Ishikawa (cell line): ENCODE measurements at regions not wholly inside any gene's neighbourhood (a gene's known extent, or its start where the extent isn't known, plus 50 kb on each side); places are given as distances from the start of the nearest gene placed in this dataset.

ENCODE experiments used
- CEBPB ChIP-seq: IDR thresholded peaks from 2 replicates; pipeline ENCODE4 v1.6.1; 2012
- CREB1 ChIP-seq: IDR thresholded peaks from 2 replicates; pipeline ENCODE4 v1.6.1; 2012; ENCODE audit warnings: low read depth
- EGR1 ChIP-seq: IDR thresholded peaks from 2 replicates; pipeline ENCODE4 v1.6.1; 2012
- EP300 ChIP-seq: IDR thresholded peaks from 2 replicates; pipeline ENCODE4 v1.6.1; 2012; ENCODE audit warnings: borderline replicate concordance
- FOXM1 ChIP-seq: IDR thresholded peaks from 2 replicates; pipeline ENCODE4 v1.6.1; 2012; ENCODE audit warnings: low read depth, borderline replicate concordance
- NFIC ChIP-seq: IDR thresholded peaks from 2 replicates; pipeline ENCODE4 v1.6.1; 2012
- RAD21 ChIP-seq: IDR thresholded peaks from 2 replicates; pipeline ENCODE4 v1.6.1; 2012; ENCODE audit warnings: low read depth
- TAF1 ChIP-seq: IDR thresholded peaks from 2 replicates; pipeline ENCODE4 v1.6.1; 2012; ENCODE audit warnings: low read depth, mild to moderate bottlenecking
- TCF12 ChIP-seq: IDR thresholded peaks from 2 replicates; pipeline ENCODE4 v1.6.1; 2012; ENCODE audit warnings: low read depth
- TEAD4 ChIP-seq: IDR thresholded peaks from 2 replicates; pipeline ENCODE4 v1.6.1; 2012
- YY1 ChIP-seq: IDR thresholded peaks from 2 replicates; pipeline ENCODE4 v1.6.1; 2012; ENCODE audit warnings: low read depth
- ZBTB7A ChIP-seq: IDR thresholded peaks from 2 replicates; pipeline ENCODE4 v1.6.1; 2012; ENCODE audit warnings: low read depth
- TF ChIP-seq, protein P1 (sequence below): IDR thresholded peaks from 2 replicates; pipeline ENCODE4 v1.6.1; 2012
- TF ChIP-seq, protein P2 (sequence below): IDR thresholded peaks from 2 replicates; pipeline ENCODE4 v1.6.1; 2012
- TF ChIP-seq, protein P3 (sequence below): IDR thresholded peaks from 2 replicates; pipeline ENCODE4 v1.6.1; 2012; ENCODE audit warnings: low read depth, mild to moderate bottlenecking

DNA sequence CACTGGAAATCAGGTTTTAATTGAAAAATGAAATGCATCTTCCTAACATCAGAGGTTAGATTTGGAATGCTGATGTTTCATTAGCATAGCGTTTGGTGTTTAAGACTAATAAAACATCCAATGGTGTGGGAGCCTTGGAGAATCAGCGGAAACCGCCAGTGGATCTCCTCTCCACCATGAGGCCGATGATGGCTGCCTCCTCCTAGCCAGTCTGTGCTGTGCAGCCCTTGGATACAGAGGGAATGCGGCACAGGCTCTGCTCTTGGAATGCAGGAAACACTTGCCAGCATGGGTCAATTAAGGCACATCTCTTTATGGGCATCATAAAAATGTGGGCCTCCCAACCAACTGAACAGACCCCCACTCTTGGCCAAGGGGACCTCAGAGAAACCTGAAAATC, 259.9 kb downstream of the GLRX3 start:
- TF ChIP-seq TCF12 (no peak), EP300 (no peak), TAF1 (no peak), EGR1 (no peak), TEAD4 (no peak), RAD21 (no peak), CEBPB (no peak), FOXM1 (no peak), YY1 (no peak), CREB1 (no peak), ZBTB7A (no peak), NFIC (no peak)
- TF ChIP-seq, protein P1, sequence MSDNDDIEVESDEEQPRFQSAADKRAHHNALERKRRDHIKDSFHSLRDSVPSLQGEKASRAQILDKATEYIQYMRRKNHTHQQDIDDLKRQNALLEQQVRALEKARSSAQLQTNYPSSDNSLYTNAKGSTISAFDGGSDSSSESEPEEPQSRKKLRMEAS = no peak
- TF ChIP-seq, protein P2, sequence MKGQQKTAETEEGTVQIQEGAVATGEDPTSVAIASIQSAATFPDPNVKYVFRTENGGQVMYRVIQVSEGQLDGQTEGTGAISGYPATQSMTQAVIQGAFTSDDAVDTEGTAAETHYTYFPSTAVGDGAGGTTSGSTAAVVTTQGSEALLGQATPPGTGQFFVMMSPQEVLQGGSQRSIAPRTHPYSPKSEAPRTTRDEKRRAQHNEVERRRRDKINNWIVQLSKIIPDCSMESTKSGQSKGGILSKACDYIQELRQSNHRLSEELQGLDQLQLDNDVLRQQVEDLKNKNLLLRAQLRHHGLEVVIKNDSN = no peak
- TF ChIP-seq, protein P3, sequence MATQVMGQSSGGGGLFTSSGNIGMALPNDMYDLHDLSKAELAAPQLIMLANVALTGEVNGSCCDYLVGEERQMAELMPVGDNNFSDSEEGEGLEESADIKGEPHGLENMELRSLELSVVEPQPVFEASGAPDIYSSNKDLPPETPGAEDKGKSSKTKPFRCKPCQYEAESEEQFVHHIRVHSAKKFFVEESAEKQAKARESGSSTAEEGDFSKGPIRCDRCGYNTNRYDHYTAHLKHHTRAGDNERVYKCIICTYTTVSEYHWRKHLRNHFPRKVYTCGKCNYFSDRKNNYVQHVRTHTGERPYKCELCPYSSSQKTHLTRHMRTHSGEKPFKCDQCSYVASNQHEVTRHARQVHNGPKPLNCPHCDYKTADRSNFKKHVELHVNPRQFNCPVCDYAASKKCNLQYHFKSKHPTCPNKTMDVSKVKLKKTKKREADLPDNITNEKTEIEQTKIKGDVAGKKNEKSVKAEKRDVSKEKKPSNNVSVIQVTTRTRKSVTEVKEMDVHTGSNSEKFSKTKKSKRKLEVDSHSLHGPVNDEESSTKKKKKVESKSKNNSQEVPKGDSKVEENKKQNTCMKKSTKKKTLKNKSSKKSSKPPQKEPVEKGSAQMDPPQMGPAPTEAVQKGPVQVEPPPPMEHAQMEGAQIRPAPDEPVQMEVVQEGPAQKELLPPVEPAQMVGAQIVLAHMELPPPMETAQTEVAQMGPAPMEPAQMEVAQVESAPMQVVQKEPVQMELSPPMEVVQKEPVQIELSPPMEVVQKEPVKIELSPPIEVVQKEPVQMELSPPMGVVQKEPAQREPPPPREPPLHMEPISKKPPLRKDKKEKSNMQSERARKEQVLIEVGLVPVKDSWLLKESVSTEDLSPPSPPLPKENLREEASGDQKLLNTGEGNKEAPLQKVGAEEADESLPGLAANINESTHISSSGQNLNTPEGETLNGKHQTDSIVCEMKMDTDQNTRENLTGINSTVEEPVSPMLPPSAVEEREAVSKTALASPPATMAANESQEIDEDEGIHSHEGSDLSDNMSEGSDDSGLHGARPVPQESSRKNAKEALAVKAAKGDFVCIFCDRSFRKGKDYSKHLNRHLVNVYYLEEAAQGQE = no peak

DNA sequence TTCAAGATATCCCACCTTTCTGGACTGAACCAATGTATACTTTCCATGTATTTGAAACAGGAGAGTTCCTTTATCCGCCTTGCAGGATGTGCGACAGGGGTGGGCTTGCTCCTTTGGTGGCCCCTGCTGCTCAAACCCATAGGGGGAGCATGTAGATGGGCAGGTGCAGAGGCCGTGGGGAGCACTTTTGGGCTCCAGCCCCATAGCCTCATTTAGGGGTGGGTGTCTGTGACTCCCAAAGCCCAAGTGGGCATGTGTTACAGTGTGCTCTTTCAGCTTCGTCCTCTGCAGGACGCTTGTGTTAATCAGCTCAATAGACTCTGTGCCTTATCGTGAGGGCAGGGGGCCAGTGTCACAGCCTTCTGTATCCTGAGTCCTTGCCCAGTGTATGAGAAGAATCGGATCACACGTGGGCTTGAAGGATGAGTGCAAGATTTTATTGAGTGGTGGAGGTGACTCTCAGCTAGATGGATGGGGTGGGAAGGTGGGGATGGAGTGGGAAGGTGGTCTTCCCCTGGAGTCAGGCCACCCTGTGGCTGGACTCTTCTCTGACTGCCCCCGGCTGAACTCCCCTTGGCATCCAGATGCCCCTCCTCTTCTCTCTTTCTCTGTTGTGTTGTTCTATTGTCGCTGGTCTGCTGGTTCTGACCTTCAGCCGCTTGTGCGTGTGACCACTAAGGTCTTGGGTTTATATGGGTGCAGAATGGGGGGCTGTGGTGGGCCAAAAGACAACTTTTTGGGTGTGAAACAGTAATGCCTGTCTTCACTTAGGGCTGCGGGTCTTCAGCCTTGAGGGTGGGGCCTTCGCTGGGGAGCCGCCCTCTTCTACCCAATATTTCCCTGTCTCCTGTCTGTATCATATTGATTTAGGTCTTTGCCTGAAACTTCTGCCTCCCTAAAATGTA, 262.2 kb downstream of the GLRX3 start:
- no peak for TF ChIP-seq TAF1
- TF ChIP-seq EGR1 = no peak
- TF ChIP-seq FOXM1 = no peak
- no peak for TF ChIP-seq NFIC
- no peak for TF ChIP-seq ZBTB7A
- no peak for TF ChIP-seq RAD21
- no peak for TF ChIP-seq EP300
- TF ChIP-seq, protein P3 = no peak
- TF ChIP-seq, protein P2 = no peak
- no peak for TF ChIP-seq TCF12
- no peak for TF ChIP-seq CEBPB
- TF ChIP-seq YY1 = no peak
- no peak for TF ChIP-seq CREB1
- no peak for TF ChIP-seq TEAD4
- TF ChIP-seq, protein P1 = no peak

DNA sequence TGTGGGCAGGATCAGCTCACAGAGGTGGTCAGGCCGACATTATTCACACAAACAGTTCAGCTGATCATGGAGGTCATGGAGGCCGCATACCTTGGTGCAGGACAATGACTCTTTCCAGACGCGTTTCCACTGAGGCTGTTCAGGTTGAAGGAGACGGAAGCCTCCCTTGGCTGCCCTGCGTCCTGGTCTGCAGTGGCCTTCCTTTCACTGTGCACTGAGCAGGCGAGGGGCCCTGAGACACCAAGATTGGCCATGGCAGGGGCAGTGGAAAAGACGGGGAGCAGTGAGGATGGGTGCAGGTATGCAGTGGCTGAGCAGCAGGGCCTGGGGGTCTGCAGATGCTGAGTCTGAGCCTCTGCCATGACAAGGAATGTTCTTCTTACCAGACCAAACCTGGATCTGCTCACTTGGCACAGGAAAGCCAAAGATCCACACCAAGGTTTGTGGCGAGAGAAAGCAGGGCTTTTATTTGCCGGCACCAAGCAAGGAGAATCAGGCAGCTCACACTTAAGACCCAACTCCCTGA, 263.3 kb downstream of the GLRX3 start:
- no peak for TF ChIP-seq RAD21
- no peak for TF ChIP-seq TCF12
- TF ChIP-seq, protein P1 = no peak
- no peak for TF ChIP-seq TEAD4

DNA sequence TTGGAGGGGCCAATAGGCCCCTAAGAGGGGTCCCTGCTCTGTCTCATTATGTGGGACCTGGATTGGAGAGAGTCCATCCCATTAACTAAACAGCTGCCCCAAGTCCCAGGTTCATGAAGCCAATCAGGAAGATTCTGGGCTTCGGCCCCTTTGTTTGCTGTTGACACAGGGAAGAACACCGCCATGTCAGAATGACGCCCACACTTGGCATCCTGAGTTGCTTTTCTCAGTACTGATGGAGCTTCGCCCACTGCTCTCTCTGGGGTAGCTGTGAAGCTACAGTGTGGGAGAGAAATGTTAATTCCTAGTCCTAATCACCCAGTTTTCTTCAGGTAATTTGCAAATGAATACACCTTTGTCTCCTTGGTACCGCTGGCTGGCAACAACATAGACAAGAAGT, 264.7 kb downstream of the GLRX3 start:
- no peak for TF ChIP-seq YY1
- TF ChIP-seq EGR1 = no peak
- TF ChIP-seq, protein P1 = no peak
- TF ChIP-seq CEBPB = no peak
- TF ChIP-seq EP300 = no peak
- no peak for TF ChIP-seq RAD21
- no peak for TF ChIP-seq CREB1
- TF ChIP-seq NFIC = no peak
- no peak for TF ChIP-seq ZBTB7A
- no peak for TF ChIP-seq FOXM1
- TF ChIP-seq TAF1 = no peak
- no peak for TF ChIP-seq TEAD4
- no peak for TF ChIP-seq TCF12
- TF ChIP-seq, protein P3 = no peak
- TF ChIP-seq, protein P2 = no peak
